GM23248 (cell line): ENCODE measurements at regions not wholly inside any gene's neighbourhood (a gene's known extent, or its start where the extent isn't known, plus 50 kb on each side); places are given as distances from the start of the nearest gene placed in this dataset.
"Not testable (repeated sequence)": the region's sequence is repeated elsewhere in the genome, so short reads cannot be mapped to it uniquely, and the experiment has no call there.

Experiments
- EZH2 ChIP-seq: fragments of 200-600 bp; sonication (generic); IDR thresholded peaks from 2 replicates; pipeline ENCODE4 v1.6.1; 2018; ENCODE audit warnings: antibody characterized with exemption, mild to moderate bottlenecking; ENCODE audit not compliant: insufficient read depth, poor library complexity, severe bottlenecking
- EZH2phosphoT487 ChIP-seq: fragments of 200-600 bp; sonication (generic); IDR thresholded peaks from 2 replicates; pipeline ENCODE4 v1.6.1; 2018; ENCODE audit warnings: antibody characterized with exemption, moderate library complexity, mild to moderate bottlenecking, low read depth; ENCODE audit not compliant: insufficient read depth

GRCh38 chr14:37780731-37781130, 185.3 kb downstream of the TTC6 start:
- TF ChIP-seq EZH2phosphoT487, EZH2: not testable (repeated sequence)
